SK-N-SH (cell line): ENCODE measurements at regions not wholly inside any gene's neighbourhood (a gene's known extent, or its start where the extent isn't known, plus 50 kb on each side); places are given as distances from the start of the nearest gene placed in this dataset.

ENCODE experiments used
- CTCF ChIA-PET: fragments of 300-600, 350-600 bp; formaldehyde crosslinking; extraction: SDS; loops from one replicate; lab custom pipeline; 2021; lab: Yijun Ruan, JAX
- POLR2A ChIA-PET: fragments of 350-600 bp; sonication (Branson Sonifier 250); formaldehyde crosslinking; extraction: SDS; loops from one replicate; lab custom pipeline; 2020; ENCODE audit warnings: antibody characterized with exemption, inconsistent platforms; lab: Yijun Ruan, JAX
- DNase-seq: peaks from one replicate; pipeline ENCODE4 v3.0.0; 2012
- H2AFZ ChIP-seq: fragments of 200-600 bp; sonication (generic); 2 replicates; pipeline ENCODE4 v1.8.1; 2016; ENCODE audit warnings: antibody characterized with exemption, mild to moderate bottlenecking, low read depth
- H3F3A ChIP-seq: fragments of 200-600 bp; sonication (generic); replicated peaks from 2 replicates; pipeline ENCODE3; 2016; ENCODE audit warnings: antibody characterized with exemption, mild to moderate bottlenecking; ENCODE audit not compliant: insufficient read depth
- H3K27ac ChIP-seq, 2 experiments: fragments of 200-500 bp in 1 of 2; fragments of 200-600 bp in 1 of 2; sonication (Bioruptor generic) in 1 of 2; sonication (generic), shearing (Covaris generic) in 1 of 2; 2 replicates each; pipeline versions ENCODE4 v1.5.1 to v1.6.1; 2014 to 2016; ENCODE audit warnings: low read depth in 2 of 2, inconsistent platforms in 1 of 2, low read length in 1 of 2, mild to moderate bottlenecking in 1 of 2, mixed read lengths in 1 of 2
- H3K27me3 ChIP-seq: fragments of 200-600 bp; sonication (generic), shearing (Covaris generic); 2 replicates; pipeline ENCODE4 v1.6.1; 2016; ENCODE audit warnings: mixed run types; ENCODE audit not compliant: insufficient read depth
- H3K36me3 ChIP-seq, 2 experiments: fragments of 200-500 bp in 1 of 2; fragments of 200-600 bp in 1 of 2; sonication (Bioruptor generic) in 1 of 2; sonication (generic) in 1 of 2; replicated peaks in 1 of 2; 2 replicates each; pipeline versions ENCODE3 to v1.5.1; 2014 to 2016; ENCODE audit warnings: low read length in 1 of 2, mild to moderate bottlenecking in 1 of 2; ENCODE audit not compliant: insufficient read depth in 2 of 2, control insufficient read depth in 1 of 2
- H3K4me1 ChIP-seq, 2 experiments: fragments of 200-500 bp in 1 of 2; fragments of 200-600 bp in 1 of 2; sonication (Bioruptor generic) in 1 of 2; sonication (generic), shearing (Covaris generic) in 1 of 2; 2 replicates each; pipeline versions ENCODE4 v1.5.1 to v1.6.1; 2014 to 2016; ENCODE audit warnings: low read depth in 1 of 2, low read length in 1 of 2, mixed run types in 1 of 2; ENCODE audit not compliant: insufficient read depth in 2 of 2, control insufficient read depth in 1 of 2
- H3K4me2 ChIP-seq: fragments of 200-600 bp; sonication (generic), shearing (Covaris generic); 2 replicates; pipeline ENCODE4 v1.6.1; 2017; ENCODE audit warnings: mixed run types
- H3K4me3 ChIP-seq, 2 experiments: fragments of 200-500 bp in 1 of 2; fragments of 200-600 bp in 1 of 2; sonication (Bioruptor generic) in 1 of 2; sonication (generic), shearing (Covaris generic) in 1 of 2; 2 replicates each; pipeline versions ENCODE4 v1.5.1 to v1.8.1; 2014 to 2016; ENCODE audit warnings: low read depth in 2 of 2, inconsistent platforms in 1 of 2, low read length in 1 of 2, mild to moderate bottlenecking in 1 of 2, mixed read lengths in 1 of 2, moderate library complexity in 1 of 2
- H3K79me2 ChIP-seq: fragments of 200-600 bp; sonication (generic); 2 replicates; pipeline ENCODE4 v1.8.1; 2017; ENCODE audit warnings: mild to moderate bottlenecking; ENCODE audit not compliant: insufficient read depth
- H3K9ac ChIP-seq: fragments of 200-600 bp; sonication (generic); 2 replicates; pipeline ENCODE4 v1.6.1; 2017; ENCODE audit warnings: mixed run types
- H3K9me2 ChIP-seq: fragments of 200-600 bp; sonication (generic); 2 replicates; pipeline ENCODE4 v1.6.1; 2017; ENCODE audit warnings: mixed run types
- H3K9me3 ChIP-seq: fragments of 200-600 bp; sonication (generic); 2 replicates; pipeline ENCODE4 v1.6.1; 2017; ENCODE audit warnings: mixed run types, mild to moderate bottlenecking, moderate library complexity
- H4K20me1 ChIP-seq: fragments of 200-600 bp; sonication (generic); 2 replicates; pipeline ENCODE4 v1.6.1; 2017; ENCODE audit warnings: mild to moderate bottlenecking, mixed run types; ENCODE audit not compliant: insufficient read depth
- EP300 ChIP-seq, 2 experiments: IDR thresholded peaks; 2 replicates each; pipeline versions ENCODE4 v1.4.0 to v1.6.1; 2012; ENCODE audit warnings: borderline replicate concordance in 1 of 2, low read depth in 1 of 2, low read length in 1 of 2
- FOXJ3 ChIP-seq: sonication (generic); formaldehyde crosslinking; IDR thresholded peaks from 2 replicates; pipeline ENCODE4 v1.5.1; 2020; ENCODE audit warnings: mild to moderate bottlenecking, missing genetic modification reagents
- MEF2A ChIP-seq: IDR thresholded peaks from 2 replicates; pipeline ENCODE4 v1.4.0; 2012; ENCODE audit warnings: low read depth, borderline replicate concordance
- MXI1 ChIP-seq: IDR thresholded peaks from 2 replicates; pipeline ENCODE4 v1.6.1; 2012; ENCODE audit warnings: mild to moderate bottlenecking, low read depth, low read length, improper control_type of control experiment
- RAD21 ChIP-seq: IDR thresholded peaks from 2 replicates; pipeline ENCODE4 v1.6.1; 2012; ENCODE audit warnings: mild to moderate bottlenecking, low read length
- WGBS: methylation state at CpG from one replicate; pipeline ENCODE4 v1.1.6; 2017; ENCODE audit warnings: low lambda C conversion rate; 5-methylcytosine and 5-hydroxymethylcytosine counted together
- TF ChIP-seq, protein P1 (sequence below): IDR thresholded peaks from 2 replicates; pipeline ENCODE4 v1.4.0; 2012; ENCODE audit warnings: low read depth, borderline replicate concordance

GRCh38 chr1:204819495-204819894 lies 51.2 kb upstream of the NFASC start:
- H3K4me3 ChIP-seq = no peak overlapping the region
- H3K4me1 ChIP-seq = peaks cover 0 to 17% of the 10 kb centered on the region in 2 experiments; a peak in 2 of 4 replicates
- no peaks in the 10 kb centered on the region for H3F3A ChIP-seq
- H3K36me3 ChIP-seq = no peaks in the 10 kb centered on the region
- TF ChIP-seq, protein P1, sequence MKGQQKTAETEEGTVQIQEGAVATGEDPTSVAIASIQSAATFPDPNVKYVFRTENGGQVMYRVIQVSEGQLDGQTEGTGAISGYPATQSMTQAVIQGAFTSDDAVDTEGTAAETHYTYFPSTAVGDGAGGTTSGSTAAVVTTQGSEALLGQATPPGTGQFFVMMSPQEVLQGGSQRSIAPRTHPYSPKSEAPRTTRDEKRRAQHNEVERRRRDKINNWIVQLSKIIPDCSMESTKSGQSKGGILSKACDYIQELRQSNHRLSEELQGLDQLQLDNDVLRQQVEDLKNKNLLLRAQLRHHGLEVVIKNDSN = no peak
- TF ChIP-seq EP300 (IDR thresholded peaks at IDR 0.05; ENCODE audit: borderline replicate concordance in 1 of 2, low read depth in 1 of 2, low read length in 1 of 2) = peak in 1 of 2 experiments; percentile 56; a peak in 1 of 4 replicates
- TF ChIP-seq MXI1 = peak; percentile 90
- 0 out of 2 replicates have a peak, but pooled peaks have one; percentile 45 for TF ChIP-seq FOXJ3 (CRISPR knock-in tag)
- TF ChIP-seq RAD21 = peak; percentile 40; the same call in 1 of the 2 replicates
- no peak for TF ChIP-seq MEF2A
- no peaks in the 10 kb centered on the region for H3K9me2 ChIP-seq
- no peak overlapping the region for H3K27ac ChIP-seq
- H2AFZ ChIP-seq = no peak overlapping the region
- H3K79me2 ChIP-seq = no peaks in the 10 kb centered on the region
- peaks cover 16% of the 10 kb centered on the region for H3K27me3 ChIP-seq
- WGBS = 26% methylated on average over 2 of the region's 2 CpGs
- no peaks in the 10 kb centered on the region for H4K20me1 ChIP-seq
- no peaks in the 10 kb centered on the region for H3K9me3 ChIP-seq
- H3K4me2 ChIP-seq = no peak overlapping the region
- CTCF ChIA-PET = interaction anchor here (0.7 to 21.2 kb wide), 14 partner anchors 10 to 505 kb away, joined by 3 to 291 read pairs (median 5); no protein-coding TSS in a partner anchor
- DNase-seq = peak; percentile 50
- H3K9ac ChIP-seq = no peak overlapping the region
- POLR2A ChIA-PET = no interaction called here
